GM23248 (cell line): ENCODE measurements at regions not wholly inside any gene's neighbourhood (a gene's known extent, or its start where the extent isn't known, plus 50 kb on each side); places are given as distances from the start of the nearest gene placed in this dataset.

ENCODE experiments used
- EZH2 ChIP-seq: fragments of 200-600 bp; sonication (generic); IDR thresholded peaks from 2 replicates; pipeline ENCODE4 v1.6.1; 2018; ENCODE audit warnings: antibody characterized with exemption, mild to moderate bottlenecking; ENCODE audit not compliant: insufficient read depth, poor library complexity, severe bottlenecking
- EZH2phosphoT487 ChIP-seq: fragments of 200-600 bp; sonication (generic); IDR thresholded peaks from 2 replicates; pipeline ENCODE4 v1.6.1; 2018; ENCODE audit warnings: antibody characterized with exemption, moderate library complexity, mild to moderate bottlenecking, low read depth; ENCODE audit not compliant: insufficient read depth

DNA sequence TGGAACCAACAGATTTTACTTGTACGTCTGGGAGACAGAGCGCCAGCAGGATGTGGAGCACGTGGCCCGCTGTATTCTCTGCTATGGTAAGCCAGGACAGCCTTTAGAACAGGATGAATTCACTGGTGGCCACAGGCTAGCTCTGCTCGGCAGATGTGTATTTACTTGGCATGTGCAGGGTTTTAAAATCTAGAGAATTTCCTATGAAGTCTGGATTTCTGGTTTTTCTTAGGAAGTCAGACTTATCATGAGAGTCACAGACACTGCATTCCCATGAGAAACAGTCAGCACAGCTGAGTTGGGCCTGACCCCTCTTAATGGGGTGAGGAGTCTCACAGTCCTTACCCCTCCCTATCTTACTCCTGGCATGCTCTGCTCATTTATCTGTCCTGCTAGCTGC lies 84.6 kb upstream of the COL6A5 start:
- TF ChIP-seq EZH2 (no peak), EZH2phosphoT487 (no peak)
